ENCODE measurements at regions not wholly inside any gene's neighbourhood (a gene's known extent, or its start where the extent isn't known, plus 50 kb on each side); places are given as distances from the start of the nearest gene placed in this dataset.

GRCh38 chr14:49464885-49465284 is 121.3 kb downstream of the RPS29 start:
- DNase-seq (ENCODE audit: low spot score) = no peak

- no peak for DNase-seq (ENCODE audit: low spot score)
These were observed 123.0 kb downstream of the RPS29 start for GRCh38 chr14:49463146-49463545.

GRCh38 chr14:49461529-49462401 is 124.4 kb downstream of the RPS29 start:
- peak; percentile 68 for DNase-seq (ENCODE audit: low spot score)

GRCh38 chr14:49460662-49461061 is 125.5 kb downstream of the RPS29 start:
- no peak for DNase-seq (ENCODE audit: low spot score)

- no peak for DNase-seq (ENCODE audit: low spot score)
These were observed 129.6 kb downstream of the RPS29 start for GRCh38 chr14:49456589-49456988.

- DNase-seq (ENCODE audit: low spot score) = no peak
These were observed 134.2 kb downstream of the RPS29 start for GRCh38 chr14:49451938-49452337.

GRCh38 chr14:49449749-49450148 is 136.4 kb downstream of the RPS29 start:
- DNase-seq (ENCODE audit: low spot score) = no peak

GRCh38 chr14:49447540-49448107 is 138.6 kb downstream of the RPS29 start:
- no peak for DNase-seq (ENCODE audit: low spot score)

GRCh38 chr14:49446801-49447200 is 139.4 kb downstream of the RPS29 start:
- DNase-seq (ENCODE audit: low spot score) = no peak

- DNase-seq (ENCODE audit: low spot score) = no peak
These were observed 147.9 kb downstream of the RPS29 start for GRCh38 chr14:49438256-49438770.

- DNase-seq (ENCODE audit: low spot score) = no peak
These were observed 158.1 kb downstream of the RPS29 start for GRCh38 chr14:49428076-49428475.

- no peak for DNase-seq (ENCODE audit: low spot score)
These were observed 159.1 kb downstream of the RPS29 start for GRCh38 chr14:49427117-49427516.

GRCh38 chr14:49425921-49426320 is 160.3 kb downstream of the RPS29 start:
- DNase-seq (ENCODE audit: low spot score) = no peak

- no peak for DNase-seq (ENCODE audit: low spot score)
These were observed 161.5 kb downstream of the RPS29 start for GRCh38 chr14:49424436-49425331.

GRCh38 chr14:49420201-49420600 is 166.0 kb downstream of the RPS29 start:
- DNase-seq (ENCODE audit: low spot score) = no peak

GRCh38 chr14:49418789-49419188 is 167.4 kb downstream of the RPS29 start:
- no peak for DNase-seq (ENCODE audit: low spot score)

GRCh38 chr14:49417790-49418189 is 168.4 kb downstream of the RPS29 start:
- DNase-seq (ENCODE audit: low spot score) = no peak

- no peak for DNase-seq (ENCODE audit: low spot score)
These were observed 177.8 kb downstream of the RPS29 start for GRCh38 chr14:49408187-49408933.

GRCh38 chr14:49405291-49405690 is 180.9 kb downstream of the RPS29 start:
- DNase-seq (ENCODE audit: low spot score) = no peak

GRCh38 chr14:49401373-49401772 is 184.8 kb downstream of the RPS29 start:
- DNase-seq (ENCODE audit: low spot score) = no peak

- no peak for DNase-seq (ENCODE audit: low spot score)
These were observed 189.4 kb downstream of the RPS29 start for GRCh38 chr14:49396801-49397200.

Measured in HT-29 (cell line).